ENCODE measurements at regions not wholly inside any gene's neighbourhood (a gene's known extent, or its start where the extent isn't known, plus 50 kb on each side); places are given as distances from the start of the nearest gene placed in this dataset.

- 94% methylated on average over 13 of the region's 13 CpGs for WGBS
- Histone ChIP-seq H3K27me3 (no peaks in the 10 kb centered on the region), H3K9me3 (no peaks in the 10 kb centered on the region), H3K4me1 (no peaks in the 10 kb centered on the region), H3K27ac (replicated peaks in 1 of 4) (no peak overlapping the region), H3K4me3 (no peak overlapping the region), H3K36me3 (no peaks in the 10 kb centered on the region)
- intact Hi-C loops (cut with DNase I), result no loop called here
- TF ChIP-seq CTCF (IDR thresholded peaks at IDR 0.05) (no peak), POLR2A (IDR thresholded peaks at IDR 0.05; ENCODE audit: low read depth) (no peak), EP300 (IDR thresholded peaks at IDR 0.05) (no peak), POLR2AphosphoS5 (IDR thresholded peaks at IDR 0.05) (no peak)
- no peak for DNase-seq (ENCODE audit: extremely low spot score)
Observed at GRCh38 chr11:25515576-25515975, 816.4 kb upstream of the ANO3 start.

GRCh38 chr11:25520459-25520858 lies 811.5 kb upstream of the ANO3 start:
- Histone ChIP-seq H3K4me3 (no peak overlapping the region), H3K4me1 (no peaks in the 10 kb centered on the region), H3K27ac (replicated peaks in 1 of 4) (no peak overlapping the region), H3K9me3 (no peaks in the 10 kb centered on the region), H3K27me3 (no peaks in the 10 kb centered on the region), H3K36me3 (no peaks in the 10 kb centered on the region)
- TF ChIP-seq POLR2A (IDR thresholded peaks at IDR 0.05; ENCODE audit: low read depth) (no peak), CTCF (IDR thresholded peaks at IDR 0.05) (no peak), POLR2AphosphoS5 (IDR thresholded peaks at IDR 0.05) (no peak), EP300 (IDR thresholded peaks at IDR 0.05) (no peak)
- DNase-seq (ENCODE audit: extremely low spot score), result no peak
- intact Hi-C loops (cut with DNase I), result no loop called here

DNA sequence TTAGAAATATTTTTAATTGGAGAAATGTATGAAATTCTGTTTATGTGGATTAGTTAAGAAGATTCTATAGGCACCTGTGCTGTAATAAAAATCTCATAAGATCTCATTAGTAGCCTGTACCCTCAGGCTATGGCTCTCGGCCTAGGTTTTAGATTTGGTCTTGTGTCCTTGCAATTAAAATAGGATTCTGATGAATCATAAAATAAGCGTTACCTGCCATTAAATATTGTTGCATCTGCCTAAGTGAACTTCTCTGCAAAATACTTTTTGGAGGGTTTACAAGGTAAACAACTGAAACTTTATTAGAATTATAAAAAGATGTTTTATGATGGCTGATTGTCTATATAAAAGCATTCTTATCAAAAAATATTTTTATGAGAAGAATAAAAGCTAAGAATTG lies 804.1 kb upstream of the ANO3 start:
- no peak for DNase-seq (ENCODE audit: extremely low spot score)
- WGBS, result 89% methylated on average over 2 of the region's 2 CpGs
- H3K4me3 ChIP-seq, result no peak overlapping the region
- no peaks in the 10 kb centered on the region for H3K4me1 ChIP-seq
- intact Hi-C loops (cut with DNase I), result no loop called here
- H3K27me3 ChIP-seq, result no peaks in the 10 kb centered on the region
- no peaks in the 10 kb centered on the region for H3K36me3 ChIP-seq
- no peak for TF ChIP-seq EP300 (IDR thresholded peaks at IDR 0.05)
- no peak for TF ChIP-seq POLR2A (IDR thresholded peaks at IDR 0.05; ENCODE audit: low read depth)
- no peak for TF ChIP-seq POLR2AphosphoS5 (IDR thresholded peaks at IDR 0.05)
- no peak for TF ChIP-seq CTCF (IDR thresholded peaks at IDR 0.05)
- H3K9me3 ChIP-seq, result no peaks in the 10 kb centered on the region
- no peak overlapping the region for H3K27ac ChIP-seq (replicated peaks in 1 of 4)

DNA sequence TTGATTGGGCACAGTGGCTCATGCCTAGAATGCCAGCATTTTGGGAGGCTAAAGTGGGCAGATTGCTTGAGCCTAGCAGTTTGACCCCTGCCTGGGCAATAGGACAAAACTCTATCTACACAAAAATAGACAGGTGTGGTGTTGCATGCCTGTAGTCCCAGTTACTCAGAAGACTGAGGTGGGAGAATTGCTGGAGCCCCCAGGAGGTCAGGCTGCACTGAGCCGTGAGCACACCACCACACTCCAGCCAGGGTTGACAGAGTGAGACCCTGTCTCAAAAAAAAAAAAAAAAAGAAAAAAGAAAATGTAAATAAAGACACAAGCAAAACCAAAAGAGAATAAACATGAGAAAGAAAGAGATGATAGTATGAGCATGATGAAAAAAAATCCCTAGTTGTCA lies 802.4 kb upstream of the ANO3 start:
- Histone ChIP-seq H3K27ac (replicated peaks in 1 of 4) (no peak overlapping the region), H3K27me3 (no peaks in the 10 kb centered on the region), H3K4me3 (no peak overlapping the region), H3K36me3 (no peaks in the 10 kb centered on the region), H3K4me1 (no peaks in the 10 kb centered on the region), H3K9me3 (no peaks in the 10 kb centered on the region)
- TF ChIP-seq POLR2A (IDR thresholded peaks at IDR 0.05; ENCODE audit: low read depth), result no peak
- TF ChIP-seq POLR2AphosphoS5 (IDR thresholded peaks at IDR 0.05), result no peak
- TF ChIP-seq CTCF (IDR thresholded peaks at IDR 0.05), result no peak
- no peak for TF ChIP-seq EP300 (IDR thresholded peaks at IDR 0.05)
- no peak for DNase-seq (ENCODE audit: extremely low spot score)
- intact Hi-C loops (cut with DNase I), result no loop called here
- WGBS, result 84% methylated on average over 1 of the region's 1 CpG

DNA sequence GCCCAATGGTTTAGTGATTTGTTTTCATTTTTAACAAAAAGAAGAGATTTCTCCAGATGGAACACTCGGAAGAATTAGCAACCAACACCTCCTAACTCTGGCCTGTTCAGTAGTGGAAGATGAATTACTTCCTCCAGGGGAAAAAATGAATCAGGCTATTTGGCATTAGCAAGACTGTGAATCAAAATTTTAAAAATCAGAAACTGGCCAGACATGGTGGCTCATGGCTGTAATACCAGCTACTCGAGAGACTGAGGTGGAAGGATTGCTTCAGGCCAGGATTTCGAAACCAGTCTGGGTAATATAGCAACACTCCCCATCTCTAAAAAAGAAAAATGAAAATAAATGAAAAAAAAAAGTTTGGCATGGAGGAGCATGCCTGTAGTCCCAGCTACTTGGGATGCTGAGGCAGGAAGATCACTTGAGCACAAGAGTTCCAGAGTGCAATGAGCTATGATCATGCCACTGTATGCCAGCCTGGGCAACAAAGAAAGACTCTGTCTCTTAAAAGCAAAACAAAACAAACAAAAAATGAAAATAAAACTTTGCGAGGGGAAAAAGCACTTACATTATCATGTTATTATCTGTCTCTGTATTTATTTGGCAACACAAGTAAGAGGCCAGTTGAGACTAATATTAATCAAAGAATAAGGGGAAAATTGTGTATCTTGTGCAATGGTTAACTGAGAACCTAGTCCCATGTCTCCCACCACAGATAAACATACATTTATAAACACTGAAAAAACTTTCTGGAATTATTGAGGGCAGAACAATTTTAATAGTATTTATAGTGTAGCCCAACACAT lies 796.3 kb upstream of the ANO3 start:
- DNase-seq (ENCODE audit: extremely low spot score), result no peak
- Histone ChIP-seq H3K9me3 (no peaks in the 10 kb centered on the region), H3K36me3 (no peaks in the 10 kb centered on the region), H3K27ac (replicated peaks in 1 of 4) (no peak overlapping the region), H3K4me3 (no peak overlapping the region), H3K27me3 (no peaks in the 10 kb centered on the region), H3K4me1 (no peaks in the 10 kb centered on the region)
- no peak for TF ChIP-seq EP300 (IDR thresholded peaks at IDR 0.05)
- peak in 1 of 2 donors; percentile 60 for TF ChIP-seq POLR2AphosphoS5 (IDR thresholded peaks at IDR 0.05)
- intact Hi-C loops (cut with DNase I), result no loop called here
- WGBS, result 61% methylated on average over 4 of the region's 4 CpGs
